GM12874 (cell line): ENCODE measurements at regions not wholly inside any gene's neighbourhood (a gene's known extent, or its start where the extent isn't known, plus 50 kb on each side); places are given as distances from the start of the nearest gene placed in this dataset.

Source experiments
- CTCF ChIP-seq: IDR thresholded peaks from 2 replicates; pipeline ENCODE4 v1.5.1; 2011; ENCODE audit warnings: low read depth, mild to moderate bottlenecking, control low read depth, low read length, moderate library complexity; ENCODE audit not compliant: insufficient read depth

GRCh38 chr12:16094437-16094836, 183.0 kb downstream of the SLC15A5 start:
- no peak for TF ChIP-seq CTCF

GRCh38 chr12:16093825-16094224, 182.7 kb downstream of the DERA start:
- no peak for TF ChIP-seq CTCF

- TF ChIP-seq CTCF: no peak
These were observed 179.8 kb downstream of the DERA start for GRCh38 chr12:16090974-16091373.

- no peak for TF ChIP-seq CTCF
These were observed 177.3 kb downstream of the DERA start for GRCh38 chr12:16088421-16088820.
